IMR-90 (cell line): ENCODE measurements at regions not wholly inside any gene's neighbourhood (a gene's known extent, or its start where the extent isn't known, plus 50 kb on each side); places are given as distances from the start of the nearest gene placed in this dataset.

ENCODE experiments used
- ATAC-seq: fragments of 200-7000 bp; cut with Tn5 transposase; 2 replicates; pipeline ENCODE4 v1.9.1; 2020; ENCODE audit warnings: low read depth, mild to moderate bottlenecking, moderate library complexity
- BruUV-seq: library from RNA; stranded (reverse); fragments of 400-500 nt; replicated peaks from 2 replicates; lab custom pipeline; 2021; lab: Mats Ljungman, UMichigan
- CTCF ChIA-PET: fragments of 300-600 bp; formaldehyde crosslinking; extraction: SDS; loops from one replicate; lab custom pipeline; 2021; ENCODE audit warnings: antibody characterized with exemption; lab: Yijun Ruan, JAX
- POLR2A ChIA-PET: fragments of 300-600 bp; sonication (Branson Sonifier 250); formaldehyde crosslinking; loops from one replicate; lab custom pipeline; 2022; ENCODE audit warnings: antibody characterized with exemption; ENCODE audit not compliant: unreplicated experiment; lab: Charles Lee
- DNase-seq: peaks from one replicate; pipeline ENCODE4 v3.0.0; 2013
- H2AFZ ChIP-seq: replicated peaks from 2 replicates; pipeline ENCODE3; 2013; ENCODE audit warnings: low read length, mild to moderate bottlenecking; ENCODE audit not compliant: poor library complexity
- H2AK5ac ChIP-seq: 2 replicates; pipeline ENCODE4 v1.6.1; 2013; ENCODE audit warnings: low read depth, low read length, inconsistent platforms
- H2AK9ac ChIP-seq: replicated peaks from 2 replicates; pipeline ENCODE3; 2013; ENCODE audit warnings: mild to moderate bottlenecking, low read depth, low read length, moderate library complexity; ENCODE audit not compliant: poor library complexity
- H2BK120ac ChIP-seq: 2 replicates; pipeline ENCODE4 v1.6.1; 2013; ENCODE audit warnings: low read depth, low read length, inconsistent platforms
- H2BK15ac ChIP-seq: 3 replicates; pipeline ENCODE4 v1.6.1; 2013; ENCODE audit warnings: low read depth, low read length, inconsistent platforms
- H2BK20ac ChIP-seq: 2 replicates; pipeline ENCODE4 v1.6.1; 2013; ENCODE audit warnings: low read depth, mild to moderate bottlenecking, inconsistent platforms, low read length, moderate library complexity
- H2BK5ac ChIP-seq: 2 replicates; pipeline ENCODE4 v1.6.1; 2013; ENCODE audit warnings: mild to moderate bottlenecking, low read depth, low read length, inconsistent platforms; ENCODE audit not compliant: poor library complexity, severe bottlenecking
- H3K14ac ChIP-seq: replicated peaks from 2 replicates; pipeline ENCODE4 v1.6.1; 2013; ENCODE audit warnings: low read depth, low read length, inconsistent platforms
- H3K18ac ChIP-seq: 2 replicates; pipeline ENCODE4 v1.6.1; 2013; ENCODE audit warnings: low read depth, low read length, control low read depth
- H3K23ac ChIP-seq: 2 replicates; pipeline ENCODE4 v1.6.1; 2013; ENCODE audit warnings: low read depth, low read length, inconsistent platforms
- H3K27ac ChIP-seq: 2 replicates; pipeline ENCODE4 v1.5.1; 2013; ENCODE audit warnings: mild to moderate bottlenecking, control low read depth, low read length; ENCODE audit not compliant: insufficient read depth
- H3K27me3 ChIP-seq: 2 replicates; pipeline ENCODE4 v1.6.1; 2013; ENCODE audit warnings: low read length; ENCODE audit not compliant: control insufficient read depth, insufficient read depth
- H3K36me3 ChIP-seq: 2 replicates; pipeline ENCODE4 v1.6.1; 2013; ENCODE audit warnings: low read length, mixed read lengths; ENCODE audit not compliant: control insufficient read depth, insufficient read depth
- H3K4ac ChIP-seq: 2 replicates; pipeline ENCODE4 v1.6.1; 2013; ENCODE audit warnings: low read depth, low read length, inconsistent platforms
- H3K4me1 ChIP-seq: 2 replicates; pipeline ENCODE4 v1.6.1; 2013; ENCODE audit warnings: low read length, mixed read lengths; ENCODE audit not compliant: control insufficient read depth, insufficient read depth
- H3K4me2 ChIP-seq: 2 replicates; pipeline ENCODE4 v1.6.1; 2013; ENCODE audit warnings: low read depth, mild to moderate bottlenecking, control low read depth, low read length, moderate library complexity
- H3K4me3 ChIP-seq: 2 replicates; pipeline ENCODE4 v1.5.1; 2013; ENCODE audit warnings: low read depth, mild to moderate bottlenecking, control low read depth, low read length, moderate library complexity; ENCODE audit not compliant: insufficient read depth
- H3K56ac ChIP-seq: 2 replicates; pipeline ENCODE4 v1.6.1; 2013; ENCODE audit warnings: low read length, inconsistent platforms; ENCODE audit not compliant: insufficient read depth; ENCODE audit errors: extremely low read depth
- H3K79me1 ChIP-seq, 2 experiments: 2 replicates each; pipeline ENCODE4 v1.6.1; 2013; ENCODE audit warnings: low read length in 2 of 2, inconsistent platforms in 1 of 2, low read depth in 1 of 2
- H3K9ac ChIP-seq: 2 replicates; pipeline ENCODE4 v1.6.1; 2013; ENCODE audit warnings: low read depth, low read length, control low read depth
- H3K9me1 ChIP-seq: 2 replicates; pipeline ENCODE4 v1.6.1; 2013; ENCODE audit warnings: low read length, inconsistent platforms; ENCODE audit not compliant: insufficient read depth
- H3K9me3 ChIP-seq: 2 replicates; pipeline ENCODE4 v1.6.1; 2013; ENCODE audit warnings: low read length; ENCODE audit not compliant: control insufficient read depth, insufficient read depth
- H4K20me1 ChIP-seq: 2 replicates; pipeline ENCODE4 v1.6.1; 2013; ENCODE audit warnings: low read length, inconsistent platforms; ENCODE audit not compliant: insufficient read depth
- H4K5ac ChIP-seq: 2 replicates; pipeline ENCODE4 v1.6.1; 2013; ENCODE audit warnings: mild to moderate bottlenecking, low read depth, low read length, control low read depth
- H4K8ac ChIP-seq, 2 experiments: 2 replicates each; pipeline ENCODE4 v1.6.1; 2013; ENCODE audit warnings: low read depth in 2 of 2, low read length in 2 of 2, control low read depth in 1 of 2, inconsistent platforms in 1 of 2
- H4K91ac ChIP-seq: 2 replicates; pipeline ENCODE4 v1.6.1; 2013; ENCODE audit warnings: low read depth, low read length, inconsistent platforms; ENCODE audit not compliant: insufficient read depth
- BHLHE40 ChIP-seq: fragments of 150-350 bp; IDR thresholded peaks from 2 replicates; pipeline ENCODE4 v1.6.1; 2016; ENCODE audit warnings: mild to moderate bottlenecking, low read depth, low read length
- CEBPB ChIP-seq: IDR thresholded peaks from 2 replicates; pipeline ENCODE4 v1.6.1; 2012; ENCODE audit warnings: low read depth, low read length, improper control_type of control experiment
- CHD1 ChIP-seq: IDR thresholded peaks from 2 replicates; pipeline ENCODE4 v1.6.1; 2012; ENCODE audit warnings: low read depth, low read length, improper control_type of control experiment
- CTCF ChIP-seq: conservative IDR thresholded peaks from 2 replicates; pipeline ENCODE4 v1.5.1; 2012; ENCODE audit warnings: mild to moderate bottlenecking, low read depth, low read length, improper control_type of control experiment
- MAFK ChIP-seq: IDR thresholded peaks from 2 replicates; pipeline ENCODE4 v1.6.1; 2012; ENCODE audit warnings: low read depth, low read length, improper control_type of control experiment
- NFE2L2 ChIP-seq: fragments of 150-350 bp; IDR thresholded peaks from 2 replicates; pipeline ENCODE4 v1.6.1; 2016; ENCODE audit warnings: low read depth, mild to moderate bottlenecking, low read length
- POLR2A ChIP-seq: IDR thresholded peaks from 2 replicates; pipeline ENCODE4 v1.6.1; 2012; ENCODE audit warnings: mild to moderate bottlenecking, low read depth, low read length
- RCOR1 ChIP-seq: IDR thresholded peaks from 2 replicates; pipeline ENCODE4 v1.6.1; 2012; ENCODE audit warnings: mild to moderate bottlenecking, low read length, improper control_type of control experiment; ENCODE audit not compliant: insufficient replicate concordance
- RFX5 ChIP-seq: IDR thresholded peaks from 2 replicates; pipeline ENCODE4 v1.8.0; 2012; ENCODE audit warnings: low read depth, mild to moderate bottlenecking, low read length, moderate library complexity
- SMC3 ChIP-seq: fragments of 150-350 bp; IDR thresholded peaks from 2 replicates; pipeline ENCODE4 v1.6.1; 2016; ENCODE audit warnings: low read depth, mild to moderate bottlenecking, antibody characterized with exemption, low read length, moderate library complexity
- USF2 ChIP-seq: fragments of 150-350 bp; IDR thresholded peaks from 2 replicates; pipeline ENCODE4 v1.6.1; 2017; ENCODE audit warnings: mild to moderate bottlenecking, antibody characterized with exemption, low read length, low read depth
- dilution Hi-C: fragments of 300-500 bp; cut with HindIII; formaldehyde crosslinking; loops from one replicate; pipeline ENCODE4 v1.14.3; 2018; ENCODE audit warnings: low sequenced_read_pairs; ENCODE audit not compliant: unreplicated experiment
- in situ Hi-C: fragments of 300-500 bp; cut with MboI; formaldehyde crosslinking; loops from 3 replicates; pipeline ENCODE4 v1.14.3; 2019; ENCODE audit warnings: low sequenced_read_pairs, inconsistent platforms, mixed read lengths
- intact Hi-C: fragments of 100-400 bp; cut with micrococcal nuclease; formaldehyde crosslinking; loops from 2 replicates; pipeline ENCODE4 v1.10.0; 2022

- CTCF ChIA-PET: no interaction called here
Measured at GRCh38 chr9:7265181-7265580, 507.4 kb downstream of the KDM4C start.

More at GRCh38 chr9:7265181-7265580, 507.4 kb downstream of the KDM4C start:
- H3K27me3 ChIP-seq: peaks cover under 1% of the 10 kb centered on the region; the same call in 1 of the 2 replicates
- H3K4me2 ChIP-seq: no peak overlapping the region
- no peak for TF ChIP-seq CEBPB
- TF ChIP-seq USF2: no peak
- no peak for TF ChIP-seq MAFK
- TF ChIP-seq RCOR1: no peak
- no peak for TF ChIP-seq CHD1
- TF ChIP-seq NFE2L2: no peak
- no peak for TF ChIP-seq RFX5
- TF ChIP-seq CTCF: no peak
- no peak for TF ChIP-seq POLR2A
- TF ChIP-seq SMC3: no peak
- TF ChIP-seq BHLHE40: no peak
- DNase-seq: no peak
- no TSS peak for BruUV-seq
- H3K9me3 ChIP-seq: no peaks in the 10 kb centered on the region
- in situ Hi-C loops: no loop called here
- H4K20me1 ChIP-seq: no peaks in the 10 kb centered on the region
- no peak overlapping the region for H2AK9ac ChIP-seq
- H3K79me1 ChIP-seq: no peaks in the 10 kb centered on the region
- no peak overlapping the region for H2BK15ac ChIP-seq
- no peak overlapping the region for H2BK120ac ChIP-seq
- H3K23ac ChIP-seq: no peak overlapping the region
- H3K18ac ChIP-seq: no peak overlapping the region
- H3K14ac ChIP-seq: no peak overlapping the region
- no peak for ATAC-seq
- POLR2A ChIA-PET: no interaction called here
- dilution Hi-C loops: no loop called here
- H4K5ac ChIP-seq: no peak overlapping the region
- no peak overlapping the region for H3K27ac ChIP-seq
- H2AFZ ChIP-seq: no peak overlapping the region
- intact Hi-C loops: no loop called here
- no peak overlapping the region for H4K8ac ChIP-seq
- H3K4ac ChIP-seq: no peak overlapping the region
- no peak overlapping the region for H3K56ac ChIP-seq
- no peak overlapping the region for H2BK20ac ChIP-seq
- H3K9me1 ChIP-seq: no peaks in the 10 kb centered on the region
- H3K4me3 ChIP-seq: no peak overlapping the region
- H4K91ac ChIP-seq: no peak overlapping the region
- no peak overlapping the region for H3K9ac ChIP-seq
- H2BK5ac ChIP-seq: no peak overlapping the region
- no peaks in the 10 kb centered on the region for H3K4me1 ChIP-seq
- H2AK5ac ChIP-seq: no peak overlapping the region
- no peaks in the 10 kb centered on the region for H3K36me3 ChIP-seq
